ENCODE measurements at regions not wholly inside any gene's neighbourhood (a gene's known extent, or its start where the extent isn't known, plus 50 kb on each side); places are given as distances from the start of the nearest gene placed in this dataset.

GRCh38 chr2:215653344-215654030 lies 217.6 kb upstream of the FN1 start:
- DNase-seq (ENCODE audit: low read depth) = no peak
- Histone ChIP-seq H3K4me3 (ENCODE audit: low read depth, low read length) (no peak overlapping the region), H3K36me3 (ENCODE audit: control insufficient read depth, insufficient read depth, low read length) (no peaks in the 10 kb centered on the region), H3K27me3 (ENCODE audit: control insufficient read depth, insufficient read depth, low read length) (no peaks in the 10 kb centered on the region)
- POLR2A ChIA-PET = no interaction called here
- no peak for TF ChIP-seq CTCF (IDR thresholded peaks at IDR 0.05; ENCODE audit: insufficient read depth, low read depth, low read length)
- CTCF ChIA-PET = interaction anchor here (0.6 to 2.1 kb wide), 5 partner anchors 19 to 199 kb away, joined by 3 to 4 read pairs (median 3); no protein-coding TSS in a partner anchor

- no peak for TF ChIP-seq CTCF (IDR thresholded peaks at IDR 0.05; ENCODE audit: insufficient read depth, low read depth, low read length)
- CTCF ChIA-PET = interaction anchor here (1.2 to 2.1 kb wide), 2 partner anchors 18 to 198 kb away, joined by 3 to 4 read pairs; no protein-coding TSS in a partner anchor
- no peaks in the 10 kb centered on the region for H3K36me3 ChIP-seq (ENCODE audit: control insufficient read depth, insufficient read depth, low read length)
Measured at GRCh38 chr2:215652388-215652787, 216.5 kb upstream of the FN1 start.

GRCh38 chr2:215651412-215651811 lies 215.5 kb upstream of the FN1 start:
- POLR2A ChIA-PET = no interaction called here
- no peaks in the 10 kb centered on the region for H3K27me3 ChIP-seq (ENCODE audit: control insufficient read depth, insufficient read depth, low read length)
- CTCF ChIA-PET = no interaction called here
- DNase-seq (ENCODE audit: low read depth) = no peak
- TF ChIP-seq CTCF (IDR thresholded peaks at IDR 0.05; ENCODE audit: insufficient read depth, low read depth, low read length) = no peak
- H3K4me3 ChIP-seq (ENCODE audit: low read depth, low read length) = no peak overlapping the region
- H3K36me3 ChIP-seq (ENCODE audit: control insufficient read depth, insufficient read depth, low read length) = no peaks in the 10 kb centered on the region

More at GRCh38 chr2:215652388-215652787, 216.5 kb upstream of the FN1 start:
- DNase-seq (ENCODE audit: low read depth) = peak; percentile 93
- H3K4me3 ChIP-seq (ENCODE audit: low read depth, low read length) = no peak overlapping the region
- POLR2A ChIA-PET = interaction anchor here (0.5 kb wide), 1 partner anchor 293 kb away, joined by 3 read pairs; no protein-coding TSS in a partner anchor
- H3K27me3 ChIP-seq (ENCODE audit: control insufficient read depth, insufficient read depth, low read length) = no peaks in the 10 kb centered on the region

GRCh38 chr2:215644233-215644897 lies 208.5 kb upstream of the FN1 start:
- H3K36me3 ChIP-seq (ENCODE audit: control insufficient read depth, insufficient read depth, low read length) = no peaks in the 10 kb centered on the region
- ChIA-PET CTCF (no interaction called here), POLR2A (no interaction called here)
- no peaks in the 10 kb centered on the region for H3K27me3 ChIP-seq (ENCODE audit: control insufficient read depth, insufficient read depth, low read length)
- no peak for TF ChIP-seq CTCF (IDR thresholded peaks at IDR 0.05; ENCODE audit: insufficient read depth, low read depth, low read length)
- DNase-seq (ENCODE audit: low read depth) = no peak
- no peak overlapping the region for H3K4me3 ChIP-seq (ENCODE audit: low read depth, low read length)

GRCh38 chr2:215638687-215639086 lies 202.8 kb upstream of the FN1 start:
- H3K27me3 ChIP-seq (ENCODE audit: control insufficient read depth, insufficient read depth, low read length) = no peaks in the 10 kb centered on the region; the same call in 1 of the 2 replicates
- ChIA-PET CTCF (no interaction called here), POLR2A (no interaction called here)
- no peak overlapping the region for H3K4me3 ChIP-seq (ENCODE audit: low read depth, low read length)
- no peaks in the 10 kb centered on the region for H3K36me3 ChIP-seq (ENCODE audit: control insufficient read depth, insufficient read depth, low read length)
- no peak for TF ChIP-seq CTCF (IDR thresholded peaks at IDR 0.05; ENCODE audit: insufficient read depth, low read depth, low read length)
- no peak for DNase-seq (ENCODE audit: low read depth)

Data from BJ (cell line).